GM19467 (cell line): ENCODE measurements at regions not wholly inside any gene's neighbourhood (a gene's known extent, or its start where the extent isn't known, plus 50 kb on each side); places are given as distances from the start of the nearest gene placed in this dataset.
A peak's percentile ranks its signal among the peaks of the same experiment; 100 is the strongest.
"Not testable (repeated sequence)": the region's sequence is repeated elsewhere in the genome, so short reads cannot be mapped to it uniquely, and the experiment has no call there.

Experiments used
- ATAC-seq: cut with Tn5 transposase; IDR thresholded peaks from one replicate; pipeline ENCODE4 v1.9.1; 2021; ENCODE audit warnings: mild to moderate bottlenecking, moderate library complexity; ENCODE audit not compliant: unreplicated experiment

DNA sequence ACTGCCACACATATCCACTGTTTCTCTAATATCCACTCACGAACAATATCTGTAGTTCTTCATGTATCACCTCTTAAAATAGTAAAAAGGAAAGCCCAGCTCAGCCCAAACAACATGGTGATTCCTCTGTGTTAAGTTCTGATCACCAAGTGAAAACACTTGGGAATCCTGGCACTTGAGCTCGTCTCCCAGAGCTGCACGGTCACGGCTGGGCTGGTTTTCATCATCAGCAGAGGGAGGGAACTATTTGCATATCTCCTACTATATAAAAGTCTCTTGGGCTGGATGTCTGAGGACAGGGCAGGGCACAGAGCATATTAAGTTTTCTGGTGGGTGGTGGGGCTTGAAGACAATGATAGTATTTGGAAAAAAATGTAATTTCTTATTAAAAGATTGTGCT lies 870.6 kb downstream of the TMEM121 start:
- no peak for ATAC-seq

DNA sequence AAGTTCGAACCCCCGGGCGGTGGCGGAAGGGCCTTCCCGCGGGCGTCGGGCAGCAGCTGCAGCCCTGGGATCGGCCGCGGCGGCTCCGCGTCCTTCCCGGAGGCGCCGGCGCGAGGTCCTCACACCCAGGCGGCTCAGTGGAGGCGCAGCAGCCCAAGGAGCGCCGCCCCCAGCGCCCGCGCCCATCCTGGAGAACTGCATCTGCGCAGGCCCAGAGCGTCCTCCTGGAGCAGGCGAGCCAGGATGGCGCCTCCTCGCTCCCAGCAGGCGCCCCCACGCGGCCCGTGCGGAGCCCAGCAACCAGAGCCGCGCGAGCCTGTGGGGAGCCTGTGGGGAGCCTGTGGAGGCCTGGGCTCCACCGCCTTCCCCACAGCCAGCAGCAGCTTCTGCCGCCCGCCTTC lies 872.5 kb downstream of the TMEM121 start:
- ATAC-seq: not testable (repeated sequence)

DNA sequence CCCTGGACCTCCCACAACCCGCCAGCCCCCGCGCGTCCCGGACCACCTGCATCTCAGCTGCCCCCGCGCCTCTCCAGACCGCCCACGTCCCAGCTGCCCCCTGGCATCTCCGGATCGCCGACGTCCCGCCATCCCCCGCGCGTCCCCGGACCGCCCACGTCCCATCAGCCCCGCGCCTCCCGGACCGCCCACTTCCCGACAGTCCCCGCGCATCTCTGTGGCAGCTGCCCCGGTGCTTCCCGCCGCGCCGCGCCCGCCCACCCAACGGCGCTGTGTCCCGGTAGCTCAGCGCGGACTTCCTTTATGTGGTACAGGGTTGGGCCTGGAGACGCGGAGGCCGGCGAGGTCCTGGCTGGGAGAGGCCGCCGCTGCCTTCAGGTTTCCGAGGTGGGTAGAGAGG lies 874.9 kb downstream of the TMEM121 start:
- not testable (repeated sequence) for ATAC-seq

DNA sequence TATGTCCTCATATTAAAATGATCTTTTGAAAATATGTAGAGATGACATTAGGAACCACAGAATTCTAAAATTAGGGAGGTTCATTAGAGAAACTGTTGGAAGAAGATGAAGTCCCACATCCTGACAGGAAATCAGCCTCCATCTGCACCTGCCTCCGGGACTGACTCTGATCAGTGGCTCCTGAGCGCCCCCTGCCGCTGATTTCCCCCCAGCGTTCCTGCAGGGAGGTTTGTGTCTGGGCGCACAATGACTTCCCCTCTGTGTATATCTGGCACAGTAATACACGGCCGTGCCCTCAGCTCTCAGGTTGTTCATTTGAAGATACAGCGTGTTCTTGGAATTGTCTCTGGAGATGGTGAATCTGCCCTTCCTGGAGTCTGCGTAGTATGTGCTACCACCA lies 883.8 kb downstream of the TMEM121 start:
- ATAC-seq: not testable (repeated sequence)

DNA sequence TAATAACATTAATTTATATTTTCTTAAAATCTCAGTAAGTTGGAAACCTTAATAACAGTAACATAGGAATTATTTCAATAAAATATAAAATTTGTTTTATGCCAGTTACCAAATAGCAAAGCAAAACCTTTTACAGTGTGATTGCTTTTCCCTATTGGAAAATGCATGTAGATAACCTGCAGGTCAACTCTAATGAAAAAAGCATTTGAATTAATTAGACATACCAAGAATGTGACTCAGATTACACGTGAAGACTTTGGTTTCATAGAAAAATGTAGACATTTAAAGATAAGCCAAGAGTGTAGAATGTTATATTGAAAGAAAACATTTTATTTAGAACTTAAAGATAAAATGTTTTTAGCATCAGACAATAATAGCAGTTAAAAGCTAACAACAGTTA lies 888.1 kb downstream of the TMEM121 start:
- no peak for ATAC-seq

DNA sequence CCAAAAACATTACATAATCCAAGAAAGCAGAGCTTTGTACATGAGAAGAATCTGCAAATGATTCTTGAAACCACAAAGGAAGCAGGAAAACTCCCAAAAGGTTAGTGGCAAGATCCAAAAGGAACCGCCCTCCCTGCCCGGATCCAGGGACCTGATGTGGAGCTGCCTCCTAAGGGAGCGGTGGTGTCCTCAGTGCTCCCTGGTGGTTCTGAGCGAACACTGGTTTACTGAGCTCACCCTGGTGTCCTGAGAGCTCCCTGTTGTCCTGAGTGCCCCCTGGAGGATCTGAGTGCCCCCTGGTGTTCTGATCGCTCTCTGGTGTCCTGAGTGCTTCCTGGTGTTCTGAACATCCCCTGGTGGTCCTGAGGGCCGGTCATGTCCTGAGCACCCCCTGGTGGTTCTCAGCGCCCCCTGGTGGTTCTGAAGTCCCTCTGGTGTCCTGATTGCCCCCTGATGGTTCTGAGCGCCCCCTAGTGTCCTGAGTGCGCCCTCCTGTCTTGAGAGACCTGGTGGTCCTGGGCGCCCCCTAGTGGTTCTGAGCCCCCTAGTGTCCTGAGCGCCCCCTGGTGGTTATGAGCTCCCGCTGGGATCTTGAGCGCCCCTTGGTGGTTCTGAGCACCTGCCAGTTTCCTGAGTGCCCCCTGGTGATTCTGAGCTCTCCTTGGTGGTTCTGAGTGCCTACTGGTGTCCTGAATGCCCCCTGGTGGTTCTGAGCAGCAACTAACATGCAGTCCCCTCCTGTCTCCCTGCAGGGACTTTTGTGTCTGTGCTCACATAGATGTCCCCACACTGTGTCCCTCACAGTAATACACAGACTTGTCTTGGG lies 891.1 kb downstream of the TMEM121 start:
- peak; percentile 87 for ATAC-seq

DNA sequence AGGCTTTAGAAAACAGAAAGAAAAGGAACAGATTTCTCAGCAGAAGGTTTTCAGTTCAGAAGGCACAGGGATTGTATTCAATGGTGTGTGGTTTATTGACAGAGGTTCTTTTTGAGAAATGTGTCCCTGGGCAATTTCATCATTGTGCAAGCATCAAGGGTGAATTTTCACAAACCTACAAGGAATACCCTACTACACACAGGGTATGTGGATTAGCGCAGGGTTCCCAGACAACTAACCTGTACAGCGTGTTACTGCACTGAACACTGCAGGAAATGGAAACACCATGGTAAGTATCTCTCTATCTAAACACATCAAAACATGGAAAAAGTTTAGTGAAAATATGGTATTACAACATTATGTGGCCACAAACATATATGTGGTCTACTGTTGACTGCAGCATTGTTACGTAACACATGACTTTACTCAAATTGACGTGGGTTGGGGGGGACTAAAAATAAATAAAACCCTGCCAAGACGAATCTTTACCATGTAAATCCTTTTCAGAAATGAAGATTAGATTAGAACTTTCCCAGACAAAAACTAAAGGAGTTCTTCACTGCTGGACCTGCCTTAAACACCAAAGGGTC lies 893.1 kb downstream of the TMEM121 start:
- no peak for ATAC-seq

DNA sequence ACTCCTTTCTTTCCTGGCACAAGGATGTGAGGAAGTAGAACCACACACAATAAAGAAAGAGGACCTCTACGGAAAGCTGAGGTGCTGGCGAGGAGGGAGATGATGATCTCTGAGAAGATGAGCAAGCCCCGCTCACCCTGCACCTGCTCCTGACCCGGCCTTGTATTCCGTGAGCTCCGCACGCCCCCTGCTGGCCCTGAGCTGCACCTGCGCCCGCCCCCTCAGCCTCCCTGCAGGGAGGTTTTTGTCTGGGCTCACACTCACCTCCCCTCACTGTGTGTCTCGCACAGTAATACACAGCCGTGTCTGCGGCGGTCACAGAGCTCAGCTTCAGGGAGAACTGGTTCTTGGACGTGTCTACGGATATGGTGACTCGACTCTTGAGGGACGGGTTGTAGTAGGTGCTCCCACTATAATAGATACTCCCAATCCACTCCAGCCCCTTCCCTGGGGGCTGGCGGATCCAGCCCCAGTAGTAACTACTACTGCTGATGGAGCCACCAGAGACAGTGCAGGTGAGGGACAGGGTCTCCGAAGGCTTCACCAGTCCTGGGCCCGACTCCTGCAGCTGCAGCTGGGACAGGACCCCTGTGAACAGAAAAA lies 895.1 kb downstream of the TMEM121 start:
- peak; percentile 49 for ATAC-seq

DNA sequence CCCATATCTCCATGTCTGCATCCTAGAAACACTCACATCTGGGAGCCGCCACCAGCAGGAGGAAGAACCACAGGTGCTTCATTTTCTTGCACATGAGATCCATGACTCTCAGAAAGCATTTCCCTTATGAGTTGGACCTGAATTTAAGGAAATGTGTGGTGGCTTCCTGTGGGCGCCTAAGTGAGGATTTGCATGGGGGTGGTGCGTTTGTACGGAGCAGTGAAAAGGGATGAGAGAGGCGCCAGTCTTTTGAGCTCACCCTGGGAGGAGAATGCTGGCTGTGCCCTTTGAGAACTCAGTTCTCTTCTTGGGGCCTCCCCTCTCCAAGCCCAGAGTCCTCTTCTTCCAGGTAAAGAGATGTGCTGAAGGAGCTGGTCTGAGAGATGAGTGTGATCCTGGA lies 895.7 kb downstream of the TMEM121 start:
- no peak for ATAC-seq

DNA sequence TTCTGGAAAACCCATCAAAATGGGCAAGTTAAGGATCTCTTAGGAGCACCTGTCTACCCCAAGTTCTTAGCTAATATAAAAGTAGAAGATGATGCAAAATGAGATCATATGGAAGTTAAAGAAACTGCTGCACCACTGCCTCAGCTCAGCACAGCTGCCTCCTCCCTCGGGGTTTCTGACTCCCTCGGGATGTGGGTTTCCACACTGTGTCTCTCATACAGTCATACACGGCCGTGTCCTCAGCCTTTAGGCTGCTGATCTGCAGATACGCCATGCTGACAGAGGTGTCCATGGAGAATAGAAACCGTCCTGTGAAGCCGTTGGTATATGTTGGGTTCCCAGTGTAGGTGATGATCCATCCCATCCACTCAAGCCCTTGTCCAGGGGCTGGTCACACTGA lies 898.8 kb downstream of the TMEM121 start:
- ATAC-seq: not testable (repeated sequence)

DNA sequence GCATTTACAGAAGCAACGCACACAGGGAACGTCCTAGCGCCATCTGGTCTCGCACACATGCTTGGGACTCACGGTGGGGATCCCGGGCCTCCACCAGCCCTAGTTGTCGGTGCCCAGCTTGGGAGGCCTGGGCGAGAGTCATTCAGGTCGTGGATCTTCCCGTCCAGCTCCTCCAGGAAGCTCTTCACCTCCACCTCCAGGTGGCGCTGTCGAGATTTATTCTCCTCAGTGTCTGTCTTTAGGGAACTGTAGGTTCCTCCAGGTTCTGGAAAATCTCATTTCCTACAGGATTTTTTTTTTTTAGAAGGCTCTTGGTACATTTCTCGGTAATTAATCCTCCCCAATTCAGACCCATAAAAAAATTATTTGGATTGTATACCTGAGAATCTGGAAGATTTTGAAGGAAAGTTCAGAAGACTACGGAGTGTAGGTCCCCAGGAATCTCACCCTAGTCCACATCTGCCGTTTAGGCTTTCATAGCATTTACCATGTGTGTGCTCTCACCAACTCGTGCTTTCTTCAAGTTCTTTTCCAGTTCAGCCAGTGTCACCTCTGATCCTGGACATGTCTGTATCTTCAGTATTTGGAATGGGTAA lies 910.0 kb downstream of the TMEM121 start:
- ATAC-seq: no peak

DNA sequence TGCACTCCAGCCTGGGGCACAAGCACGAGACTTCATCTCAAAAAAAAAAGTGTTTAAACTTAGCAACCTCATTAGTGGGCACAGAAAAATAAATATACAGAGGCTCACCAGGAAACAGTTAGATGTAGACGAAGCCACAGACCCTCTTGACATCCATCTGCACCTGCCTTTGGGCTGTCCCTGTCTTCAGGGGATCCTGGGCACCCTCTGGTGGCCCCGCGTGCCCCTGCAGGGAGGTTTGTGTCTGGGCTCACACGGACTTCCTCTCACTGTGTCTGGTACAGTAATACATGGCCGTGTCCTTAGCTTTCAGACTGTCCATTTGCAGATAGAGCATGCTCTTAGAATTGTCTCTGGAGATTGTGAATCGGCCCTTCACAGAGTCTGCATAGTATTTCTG lies 916.5 kb downstream of the TMEM121 start:
- ATAC-seq: no peak

DNA sequence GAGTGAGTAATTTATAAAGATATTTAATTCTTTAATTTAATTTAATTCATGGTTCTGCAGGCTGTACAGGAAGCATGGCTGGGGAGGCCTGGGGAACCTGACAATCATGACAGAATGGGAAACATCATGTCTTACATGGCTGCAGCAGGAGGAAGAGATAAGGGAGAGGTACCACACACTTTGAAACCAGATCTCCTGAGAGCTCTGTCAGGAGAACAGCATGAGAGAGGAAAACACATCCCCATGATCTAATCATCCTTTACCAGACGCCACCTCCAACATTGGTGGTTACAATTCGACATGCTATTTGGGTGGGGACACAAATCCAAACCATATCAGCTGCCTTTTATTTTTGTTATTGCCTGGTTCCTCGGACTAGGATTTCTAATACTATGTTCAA lies 928.6 kb downstream of the TMEM121 start:
- ATAC-seq: no peak

DNA sequence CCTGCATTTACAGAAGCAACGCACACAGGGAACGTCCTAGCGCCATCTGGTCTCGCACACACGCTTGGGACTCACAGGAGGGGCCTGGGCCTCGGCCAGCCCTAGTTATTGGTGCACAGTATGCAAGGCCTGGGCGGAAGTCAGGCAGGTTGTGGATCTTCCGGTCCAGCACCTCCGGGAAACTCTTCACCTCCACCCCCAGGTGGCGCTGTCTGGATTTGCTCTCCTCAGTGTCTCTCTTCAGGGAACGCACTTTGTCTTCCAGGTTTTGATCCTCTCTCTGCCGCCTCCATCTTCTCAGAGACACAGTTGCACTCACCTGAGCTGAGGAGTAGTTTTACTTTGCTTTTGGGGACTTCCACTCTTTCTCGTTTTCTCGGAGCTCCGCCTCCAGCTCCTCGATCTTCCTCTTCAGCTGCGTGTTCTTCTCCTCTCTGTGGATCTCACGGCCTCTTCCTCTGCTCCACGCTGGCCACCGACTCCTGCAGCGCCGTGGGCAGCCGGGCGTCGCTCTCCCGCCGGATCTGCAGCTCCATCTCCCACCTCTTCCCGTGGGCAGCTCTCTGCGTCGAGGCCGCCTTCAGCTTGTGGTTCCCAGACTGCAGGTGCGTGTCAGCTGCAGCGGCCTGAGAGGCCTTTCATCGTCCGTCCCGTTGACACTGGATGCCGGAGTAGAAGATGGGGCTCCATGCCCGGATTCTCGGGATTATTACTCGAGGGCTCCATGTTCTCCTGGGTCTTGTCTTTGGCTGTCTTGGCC lies 933.8 kb downstream of the TMEM121 start:
- ATAC-seq: no peak

DNA sequence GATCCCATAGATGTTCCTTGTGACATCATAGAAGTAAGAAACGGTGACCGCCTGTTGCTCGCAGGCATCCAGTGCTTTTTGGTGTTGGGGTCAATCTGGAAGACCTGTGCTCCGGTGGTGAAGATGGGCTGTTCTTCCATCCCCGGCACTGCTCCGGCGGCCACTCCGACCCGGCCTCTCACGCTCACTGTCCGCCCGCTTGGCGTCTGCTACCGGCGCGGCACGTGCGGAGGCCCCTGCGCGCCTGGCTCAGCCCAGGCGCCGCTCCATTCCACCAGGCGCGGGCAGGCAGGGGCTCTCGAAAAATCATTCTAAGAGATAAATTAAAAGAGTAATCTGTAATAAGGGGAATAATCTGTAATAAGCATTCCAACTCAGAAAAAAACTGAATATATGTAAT lies 934.5 kb downstream of the TMEM121 start:
- ATAC-seq: no peak

DNA sequence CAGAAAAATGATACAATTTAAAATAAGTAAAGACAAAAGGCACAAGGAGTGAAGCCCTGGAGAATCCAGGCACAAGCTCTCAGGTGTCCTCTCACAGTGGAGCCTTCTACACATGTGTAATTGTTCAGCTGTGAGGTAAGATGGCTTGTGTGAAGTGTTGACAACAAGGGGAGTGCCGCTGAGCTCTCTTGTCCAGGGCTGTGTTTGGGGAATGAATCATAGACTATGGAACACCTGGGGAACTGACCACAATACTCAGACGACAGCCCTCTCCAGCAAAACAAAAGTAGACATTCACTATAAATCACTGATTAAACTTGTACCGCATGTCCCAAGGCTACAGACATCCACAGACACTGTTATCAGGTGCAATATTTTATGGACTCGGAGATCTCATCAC lies 940.1 kb downstream of the TMEM121 start:
- ATAC-seq: not testable (repeated sequence)

DNA sequence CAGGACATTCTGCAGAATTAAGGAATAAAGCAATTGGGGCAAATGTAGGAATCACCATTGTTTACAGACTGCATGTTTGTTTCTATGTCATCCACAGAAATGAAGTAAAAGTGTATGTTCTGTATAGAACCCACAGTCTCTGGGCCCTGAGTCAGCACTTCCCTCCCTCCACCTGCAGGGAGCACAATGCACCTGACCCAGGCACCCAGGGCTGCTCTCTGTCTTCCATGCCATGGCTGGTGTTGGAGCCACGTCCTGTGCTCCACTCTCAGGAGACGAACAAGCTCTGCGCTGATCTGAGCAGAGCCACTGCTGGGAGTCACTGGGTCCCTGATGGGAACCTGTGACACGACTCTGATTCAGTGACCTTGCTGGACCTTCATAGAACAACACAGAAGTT lies 942.5 kb downstream of the TMEM121 start:
- not testable (repeated sequence) for ATAC-seq

DNA sequence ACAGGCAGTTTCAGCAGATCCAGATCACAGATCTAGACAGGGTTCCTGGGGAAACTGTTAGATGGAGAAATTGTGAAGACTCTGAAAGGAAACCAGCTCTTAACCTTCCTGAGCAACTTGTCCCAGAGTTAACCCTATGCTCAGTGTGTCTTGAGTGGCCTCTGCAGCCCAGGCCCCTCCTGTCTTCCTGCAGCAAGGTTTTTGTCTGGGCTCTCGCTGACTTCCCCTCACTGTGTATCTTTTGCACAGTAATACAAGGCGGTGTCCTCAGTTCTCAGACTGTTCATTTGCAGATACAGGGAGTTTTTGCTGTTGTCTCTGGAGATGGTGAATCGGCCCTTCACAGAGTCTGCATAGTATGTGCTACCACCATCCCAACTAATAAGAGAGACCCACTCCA lies 943.6 kb downstream of the TMEM121 start:
- ATAC-seq: not testable (repeated sequence)

DNA sequence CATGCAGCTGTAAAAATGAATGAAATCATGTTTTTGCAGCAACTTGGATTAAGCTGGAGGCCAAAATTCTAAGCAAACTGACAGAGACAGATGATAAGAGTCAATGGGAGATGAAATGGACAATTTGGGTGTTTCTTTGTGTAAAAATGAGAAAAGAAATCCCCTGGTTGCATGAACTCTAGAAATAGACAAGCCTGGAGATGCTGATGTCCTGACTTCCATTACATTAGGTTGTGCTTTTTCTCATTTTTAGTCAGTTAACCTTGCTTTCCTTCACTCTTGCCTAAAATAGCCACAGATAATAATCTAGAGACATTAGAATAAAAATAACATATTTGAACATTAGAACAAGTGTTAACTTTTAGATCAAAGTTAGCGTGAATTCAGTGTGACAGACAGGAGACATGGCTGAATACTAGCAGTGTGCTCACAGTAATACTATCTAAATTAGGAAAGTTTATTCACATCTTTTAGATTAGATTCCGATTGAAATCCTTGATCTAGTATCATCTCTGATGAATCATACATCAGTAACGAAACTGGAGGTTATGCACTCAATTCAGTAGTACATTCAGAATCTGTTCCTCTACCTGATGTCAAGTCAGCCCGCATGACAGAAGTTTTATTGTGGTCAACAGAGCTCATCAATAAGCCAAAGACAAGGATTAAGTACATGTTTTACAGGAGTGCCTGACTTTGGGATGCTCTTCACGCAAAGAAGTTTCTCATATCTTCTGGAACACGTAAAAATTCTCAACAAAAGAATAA lies 948.1 kb downstream of the TMEM121 start:
- ATAC-seq: not testable (repeated sequence)

DNA sequence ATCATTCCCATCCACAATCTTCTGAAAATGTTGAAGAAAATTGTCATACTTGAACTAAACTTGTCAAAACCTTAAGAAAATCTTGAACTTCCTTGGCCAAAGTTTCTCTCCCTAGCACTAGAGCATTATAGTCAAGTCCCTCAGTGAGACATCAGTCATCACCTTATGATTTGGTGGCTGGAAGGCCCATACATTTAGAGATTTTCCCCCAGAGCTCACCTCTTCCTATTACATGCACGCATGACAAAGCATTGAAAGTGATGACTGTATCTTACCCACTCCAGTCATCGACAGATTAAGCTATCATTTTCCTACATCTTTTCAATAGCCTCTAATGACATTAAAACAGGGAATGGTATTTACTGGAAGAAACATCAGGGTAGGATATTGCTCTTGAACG lies 948.8 kb downstream of the TMEM121 start:
- ATAC-seq: not testable (repeated sequence)
